ENCODE measurements at regions not wholly inside any gene's neighbourhood (a gene's known extent, or its start where the extent isn't known, plus 50 kb on each side); places are given as distances from the start of the nearest gene placed in this dataset.

GRCh38 chr6:169078399-169079145 is 175.1 kb downstream of the THBS2 start:
- no peaks in the 10 kb centered on the region for H3K9me3 ChIP-seq (ENCODE audit: control insufficient read depth, low read length, poor library complexity, severe bottlenecking)
- peaks cover 2% of the 10 kb centered on the region for H3K4me1 Mint-ChIP-seq
- no peak for DNase-seq
- H3K27ac Mint-ChIP-seq, result no peak overlapping the region
- no peak for ATAC-seq
- no peak overlapping the region for H3K4me3 Mint-ChIP-seq
- peaks cover 44% of the 10 kb centered on the region for H3K27me3 Mint-ChIP-seq
- H3K36me3 Mint-ChIP-seq (ENCODE audit: low read depth), result no peaks in the 10 kb centered on the region

- Mint-ChIP-seq H3K4me3 (no peak overlapping the region), H3K27me3 (peaks cover 60% of the 10 kb centered on the region), H3K4me1 (peaks cover 2% of the 10 kb centered on the region), H3K36me3 (ENCODE audit: low read depth) (peaks cover 2% of the 10 kb centered on the region), H3K27ac (no peak overlapping the region)
- DNase-seq (no peak), ATAC-seq (no peak)
- no peaks in the 10 kb centered on the region for H3K9me3 ChIP-seq (ENCODE audit: control insufficient read depth, low read length, poor library complexity, severe bottlenecking)
Observed at GRCh38 chr6:169075915-169076654, 177.6 kb downstream of the THBS2 start.

GRCh38 chr6:169075211-169075914 is 178.3 kb downstream of the THBS2 start:
- peaks cover 2% of the 10 kb centered on the region for H3K36me3 Mint-ChIP-seq (ENCODE audit: low read depth)
- H3K9me3 ChIP-seq (ENCODE audit: control insufficient read depth, low read length, poor library complexity, severe bottlenecking), result no peaks in the 10 kb centered on the region
- H3K4me1 Mint-ChIP-seq, result peaks cover 2% of the 10 kb centered on the region
- no peak overlapping the region for H3K4me3 Mint-ChIP-seq
- H3K27me3 Mint-ChIP-seq, result peaks cover 66% of the 10 kb centered on the region
- no peak overlapping the region for H3K27ac Mint-ChIP-seq
- ATAC-seq, result no peak
- DNase-seq, result no peak

GRCh38 chr6:169074526-169074925 is 179.1 kb downstream of the THBS2 start:
- H3K27ac Mint-ChIP-seq, result no peak overlapping the region
- DNase-seq (no peak), ATAC-seq (no peak)
- H3K4me1 Mint-ChIP-seq, result peaks cover 2% of the 10 kb centered on the region
- no peak overlapping the region for H3K4me3 Mint-ChIP-seq
- peaks cover 2% of the 10 kb centered on the region for H3K36me3 Mint-ChIP-seq (ENCODE audit: low read depth)
- H3K9me3 ChIP-seq (ENCODE audit: control insufficient read depth, low read length, poor library complexity, severe bottlenecking), result no peaks in the 10 kb centered on the region
- H3K27me3 Mint-ChIP-seq, result peaks cover 71% of the 10 kb centered on the region

- peaks cover 2% of the 10 kb centered on the region for H3K36me3 Mint-ChIP-seq (ENCODE audit: low read depth)
- H3K4me1 Mint-ChIP-seq, result peaks cover 2% of the 10 kb centered on the region
- no peak overlapping the region for H3K4me3 Mint-ChIP-seq
- H3K9me3 ChIP-seq (ENCODE audit: control insufficient read depth, low read length, poor library complexity, severe bottlenecking), result no peaks in the 10 kb centered on the region
- H3K27ac Mint-ChIP-seq, result no peak overlapping the region
- H3K27me3 Mint-ChIP-seq, result peaks cover 67% of the 10 kb centered on the region
- DNase-seq, result no peak
- no peak for ATAC-seq
Observed at GRCh38 chr6:169073311-169073710, 180.3 kb downstream of the THBS2 start.

- no peaks in the 10 kb centered on the region for H3K9me3 ChIP-seq (ENCODE audit: control insufficient read depth, low read length, poor library complexity, severe bottlenecking)
- H3K36me3 Mint-ChIP-seq (ENCODE audit: low read depth), result peaks cover 2% of the 10 kb centered on the region
- DNase-seq (no peak), ATAC-seq (no peak)
- H3K27me3 Mint-ChIP-seq, result peaks cover 58% of the 10 kb centered on the region
- no peak overlapping the region for H3K4me3 Mint-ChIP-seq
- H3K27ac Mint-ChIP-seq, result no peak overlapping the region
- H3K4me1 Mint-ChIP-seq, result peaks cover 2% of the 10 kb centered on the region
Observed at GRCh38 chr6:169072127-169073042, 181.3 kb downstream of the THBS2 start.

GRCh38 chr6:169071394-169071793 is 182.3 kb downstream of the THBS2 start:
- H3K9me3 ChIP-seq (ENCODE audit: control insufficient read depth, low read length, poor library complexity, severe bottlenecking), result no peaks in the 10 kb centered on the region
- no peak overlapping the region for H3K4me3 Mint-ChIP-seq
- DNase-seq (no peak), ATAC-seq (no peak)
- H3K27me3 Mint-ChIP-seq, result peaks cover 55% of the 10 kb centered on the region
- H3K4me1 Mint-ChIP-seq, result no peaks in the 10 kb centered on the region
- no peak overlapping the region for H3K27ac Mint-ChIP-seq
- peaks cover 2% of the 10 kb centered on the region for H3K36me3 Mint-ChIP-seq (ENCODE audit: low read depth)

- H3K4me3 Mint-ChIP-seq, result no peak overlapping the region
- peaks cover 2% of the 10 kb centered on the region for H3K36me3 Mint-ChIP-seq (ENCODE audit: low read depth)
- no peak overlapping the region for H3K27ac Mint-ChIP-seq
- no peak for DNase-seq
- ATAC-seq, result no peak
- H3K4me1 Mint-ChIP-seq, result no peaks in the 10 kb centered on the region
- peaks cover 54% of the 10 kb centered on the region for H3K27me3 Mint-ChIP-seq
- no peaks in the 10 kb centered on the region for H3K9me3 ChIP-seq (ENCODE audit: control insufficient read depth, low read length, poor library complexity, severe bottlenecking)
Observed at GRCh38 chr6:169070506-169071176, 183.0 kb downstream of the THBS2 start.

GRCh38 chr6:169069356-169069755 is 184.3 kb downstream of the THBS2 start:
- Mint-ChIP-seq H3K27me3 (peaks cover 54% of the 10 kb centered on the region), H3K27ac (no peak overlapping the region), H3K4me1 (no peaks in the 10 kb centered on the region), H3K36me3 (ENCODE audit: low read depth) (peaks cover 4% of the 10 kb centered on the region), H3K4me3 (no peak overlapping the region)
- ATAC-seq, result no peak
- no peak for DNase-seq
- no peaks in the 10 kb centered on the region for H3K9me3 ChIP-seq (ENCODE audit: control insufficient read depth, low read length, poor library complexity, severe bottlenecking)

- Mint-ChIP-seq H3K27me3 (peaks cover 23% of the 10 kb centered on the region), H3K27ac (no peak overlapping the region), H3K4me1 (no peaks in the 10 kb centered on the region)
Observed at GRCh38 chr6:169064194-169064593, 189.5 kb downstream of the THBS2 start.

GRCh38 chr6:169062272-169062671 is 191.4 kb downstream of the THBS2 start:
- H3K36me3 Mint-ChIP-seq (ENCODE audit: low read depth), result peaks cover 2% of the 10 kb centered on the region
- ATAC-seq, result no peak
- no peak for DNase-seq
- no peaks in the 10 kb centered on the region for H3K4me1 Mint-ChIP-seq
- peaks cover 23% of the 10 kb centered on the region for H3K27me3 Mint-ChIP-seq
- H3K27ac Mint-ChIP-seq, result no peak overlapping the region
- no peaks in the 10 kb centered on the region for H3K9me3 ChIP-seq (ENCODE audit: control insufficient read depth, low read length, poor library complexity, severe bottlenecking)
- no peak overlapping the region for H3K4me3 Mint-ChIP-seq

More at GRCh38 chr6:169064194-169064593, 189.5 kb downstream of the THBS2 start:
- Mint-ChIP-seq H3K4me3 (no peak overlapping the region), H3K36me3 (ENCODE audit: low read depth) (peaks cover 2% of the 10 kb centered on the region)
- ATAC-seq, result no peak
- DNase-seq, result no peak
- H3K9me3 ChIP-seq (ENCODE audit: control insufficient read depth, low read length, poor library complexity, severe bottlenecking), result no peaks in the 10 kb centered on the region

GRCh38 chr6:169058634-169059033 is 195.0 kb downstream of the THBS2 start:
- no peak for DNase-seq
- no peak for ATAC-seq
- no peaks in the 10 kb centered on the region for H3K4me1 Mint-ChIP-seq
- no peaks in the 10 kb centered on the region for H3K9me3 ChIP-seq (ENCODE audit: control insufficient read depth, low read length, poor library complexity, severe bottlenecking)
- no peak overlapping the region for H3K27ac Mint-ChIP-seq
- H3K4me3 Mint-ChIP-seq, result no peak overlapping the region
- H3K36me3 Mint-ChIP-seq (ENCODE audit: low read depth), result no peaks in the 10 kb centered on the region
- peaks cover 6% of the 10 kb centered on the region for H3K27me3 Mint-ChIP-seq

All from T-helper 17 cell (primary cell).